HEK293 (cell line): ENCODE measurements at regions not wholly inside any gene's neighbourhood (a gene's known extent, or its start where the extent isn't known, plus 50 kb on each side); places are given as distances from the start of the nearest gene placed in this dataset.

Experiments
- CTCF ChIA-PET: fragments of 350-600 bp; formaldehyde crosslinking; extraction: SDS; loops from one replicate; lab custom pipeline; 2021; ENCODE audit warnings: antibody characterized with exemption; lab: Yijun Ruan, JAX
- POLR2A ChIA-PET: fragments of 300-600 bp; formaldehyde crosslinking; extraction: SDS; loops from one replicate; lab custom pipeline; 2020; ENCODE audit warnings: antibody characterized with exemption, inconsistent platforms; lab: Yijun Ruan, JAX
- H3K27ac ChIP-seq: fragments of 200-500 bp; sonication (Bioruptor generic); 2 replicates; pipeline ENCODE4 v1.5.1; 2014; ENCODE audit warnings: low read depth, low read length, control low read depth, inconsistent platforms; ENCODE audit errors: extremely low read depth
- H3K36me3 ChIP-seq, 2 experiments: fragments of 200-500 bp in 1 of 2; sonication (Bioruptor generic) in 1 of 2; 1 replicate in 1 of 2; 2 replicates in 1 of 2; pipeline ENCODE4 v1.5.1; 2014 to 2017; ENCODE audit warnings: inconsistent platforms in 2 of 2, low read length in 2 of 2; ENCODE audit not compliant: control insufficient read depth in 2 of 2, insufficient read depth in 1 of 2
- H3K4me1 ChIP-seq: fragments of 200-500 bp; sonication (Bioruptor generic); 2 replicates; pipeline ENCODE4 v1.5.1; 2014; ENCODE audit warnings: mild to moderate bottlenecking, low read length, inconsistent platforms; ENCODE audit not compliant: control insufficient read depth, insufficient read depth
- H3K4me3 ChIP-seq: 2 replicates; pipeline ENCODE4 v1.5.1; 2011; ENCODE audit warnings: low read depth, mild to moderate bottlenecking, control low read depth, low read length, moderate library complexity
- H3K9me3 ChIP-seq: fragments of 200-500 bp; sonication (Bioruptor generic); 2 replicates; pipeline ENCODE4 v1.5.1; 2014; ENCODE audit warnings: low read depth, low read length, inconsistent platforms; ENCODE audit not compliant: control insufficient read depth, insufficient read depth
- ATF2 ChIP-seq: fragments of 450-650 bp; formaldehyde crosslinking; IDR thresholded peaks from 2 replicates; pipeline ENCODE4 v1.5.1; 2016; ENCODE audit warnings: missing biosample characterization, missing genetic modification characterization, low read depth
- HIC1 ChIP-seq: fragments of 450-650 bp; formaldehyde crosslinking; IDR thresholded peaks from 2 replicates; pipeline ENCODE4 v1.5.1; 2016; ENCODE audit warnings: missing biosample characterization, missing genetic modification characterization
- HOXD13 ChIP-seq: sonication (generic); formaldehyde crosslinking; IDR thresholded peaks from 2 replicates; pipeline ENCODE4 v1.8.0; 2022; ENCODE audit warnings: missing genetic modification reagents, borderline replicate concordance
- KLF7 ChIP-seq: fragments of 450-650 bp; formaldehyde crosslinking; IDR thresholded peaks from 2 replicates; pipeline ENCODE4 v1.5.1; 2016; ENCODE audit warnings: missing biosample characterization, missing genetic modification characterization, borderline replicate concordance
- MEIS1 ChIP-seq: sonication (generic); formaldehyde crosslinking; IDR thresholded peaks from 2 replicates; pipeline ENCODE4 v1.8.1; 2022; ENCODE audit warnings: missing genetic modification reagents, mild to moderate bottlenecking, borderline replicate concordance
- MZF1 ChIP-seq: fragments of 450-650 bp; formaldehyde crosslinking; IDR thresholded peaks from 2 replicates; pipeline ENCODE4 v1.5.1; 2017; ENCODE audit warnings: missing biosample characterization, missing genetic modification characterization, borderline replicate concordance
- PRDM1 ChIP-seq: fragments of 450-650 bp; formaldehyde crosslinking; IDR thresholded peaks from 2 replicates; pipeline ENCODE4; 2016; ENCODE audit warnings: missing biosample characterization, missing genetic modification characterization
- PRDM4 ChIP-seq: fragments of 450-650 bp; formaldehyde crosslinking; IDR thresholded peaks from 2 replicates; pipeline ENCODE4 v1.5.1; 2017; ENCODE audit warnings: missing biosample characterization, missing genetic modification characterization
- REPIN1 ChIP-seq: fragments of 450-650 bp; formaldehyde crosslinking; IDR thresholded peaks from 2 replicates; pipeline ENCODE4 v1.5.1; 2017; ENCODE audit warnings: missing biosample characterization, missing genetic modification characterization, low read depth
- SP2 ChIP-seq: fragments of 450-650 bp; formaldehyde crosslinking; IDR thresholded peaks from 2 replicates; pipeline ENCODE4 v1.5.1; 2016; ENCODE audit warnings: missing biosample characterization, missing genetic modification characterization
- ZBTB26 ChIP-seq: fragments of 450-650 bp; formaldehyde crosslinking; optimal IDR thresholded peaks from 2 replicates; pipeline ENCODE3; 2016; ENCODE audit warnings: missing biosample characterization, mild to moderate bottlenecking, missing genetic modification characterization
- ZNF133 ChIP-seq: fragments of 450-650 bp; formaldehyde crosslinking; IDR thresholded peaks from 2 replicates; pipeline ENCODE4 v1.5.1; 2016; ENCODE audit warnings: missing biosample characterization, missing genetic modification characterization
- ZNF148 ChIP-seq: fragments of 450-650 bp; formaldehyde crosslinking; IDR thresholded peaks from 2 replicates; pipeline ENCODE4 v1.5.0; 2017; ENCODE audit warnings: missing biosample characterization, missing genetic modification characterization, borderline replicate concordance
- ZNF202 ChIP-seq: fragments of 450-650 bp; formaldehyde crosslinking; IDR thresholded peaks from 2 replicates; pipeline ENCODE4 v1.5.1; 2016; ENCODE audit warnings: missing biosample characterization, missing genetic modification characterization, borderline replicate concordance
- ZNF48 ChIP-seq: fragments of 450-650 bp; formaldehyde crosslinking; IDR thresholded peaks from 2 replicates; pipeline ENCODE4 v1.5.1; 2016; ENCODE audit warnings: missing biosample characterization, missing genetic modification characterization
- ZNF488 ChIP-seq: fragments of 450-650 bp; formaldehyde crosslinking; IDR thresholded peaks from 2 replicates; pipeline ENCODE4 v1.5.1; 2016; ENCODE audit warnings: missing biosample characterization, missing genetic modification characterization
- ZNF555 ChIP-seq: fragments of 450-650 bp; formaldehyde crosslinking; conservative IDR thresholded peaks from 2 replicates; pipeline ENCODE4 v1.5.1; 2017; ENCODE audit warnings: missing biosample characterization, mild to moderate bottlenecking, missing genetic modification characterization, inconsistent platforms
- ZNF639 ChIP-seq: fragments of 450-650 bp; formaldehyde crosslinking; IDR thresholded peaks from 2 replicates; pipeline ENCODE4 v1.5.1; 2016; ENCODE audit warnings: missing biosample characterization, missing genetic modification characterization
- ZNF792 ChIP-seq: fragments of 450-650 bp; formaldehyde crosslinking; IDR thresholded peaks from 2 replicates; pipeline ENCODE4 v1.5.1; 2016; ENCODE audit warnings: missing biosample characterization, missing genetic modification characterization
- ZSCAN16 ChIP-seq: fragments of 450-650 bp; formaldehyde crosslinking; IDR thresholded peaks from 2 replicates; pipeline ENCODE4 v1.5.1; 2016; ENCODE audit warnings: missing biosample characterization, missing genetic modification characterization
- ZSCAN23 ChIP-seq: fragments of 450-650 bp; formaldehyde crosslinking; IDR thresholded peaks from 2 replicates; pipeline ENCODE4 v1.5.1; 2016; ENCODE audit warnings: missing biosample characterization, missing genetic modification characterization

- TF ChIP-seq ATF2 (no peak), ZNF202 (no peak), ZSCAN16 (tag by site-specific recombination) (no peak), ZNF133 (no peak), PRDM1 (tag by site-specific recombination) (no peak), PRDM4 (tag by site-specific recombination) (no peak), ZNF792 (tag by site-specific recombination) (no peak), ZNF639 (tag by site-specific recombination) (no peak)
Observed at GRCh38 chr5:3006526-3006925, 255.0 kb upstream of the IRX2 start (continued).

GRCh38 chr5:3004361-3005080 lies 253.0 kb upstream of the IRX2 start:
- ChIA-PET POLR2A (no interaction called here), CTCF (no interaction called here)
- TF ChIP-seq ZSCAN23 (tag by site-specific recombination), result no peak
- no peak for TF ChIP-seq HIC1
- TF ChIP-seq ZNF48 (tag by site-specific recombination), result no peak
- TF ChIP-seq MZF1 (tag by site-specific recombination), result no peak
- no peak for TF ChIP-seq HOXD13 (CRISPR knock-in tag)
- no peak for TF ChIP-seq MEIS1 (CRISPR knock-in tag)
- TF ChIP-seq SP2 (tag by site-specific recombination), result no peak
- H3K36me3 ChIP-seq, result no peaks in the 10 kb centered on the region
- H3K9me3 ChIP-seq, result no peaks in the 10 kb centered on the region
- no peak overlapping the region for H3K4me3 ChIP-seq
- no peaks in the 10 kb centered on the region for H3K4me1 ChIP-seq
- no peak overlapping the region for H3K27ac ChIP-seq

GRCh38 chr5:3002230-3002629 lies 250.8 kb upstream of the IRX2 start:
- CTCF ChIA-PET, result no interaction called here
- Histone ChIP-seq H3K9me3 (no peaks in the 10 kb centered on the region), H3K36me3 (no peaks in the 10 kb centered on the region), H3K27ac (no peak overlapping the region), H3K4me3 (no peak overlapping the region), H3K4me1 (no peaks in the 10 kb centered on the region)
- POLR2A ChIA-PET, result no interaction called here
- TF ChIP-seq KLF7 (tag by site-specific recombination) (no peak), REPIN1 (no peak), ZNF555 (no peak), SP2 (tag by site-specific recombination) (no peak), ZBTB26 (tag by site-specific recombination) (no peak), ZNF148 (tag by site-specific recombination) (no peak), ZNF488 (tag by site-specific recombination) (no peak)
